ENCODE measurements at regions not wholly inside any gene's neighbourhood (a gene's known extent, or its start where the extent isn't known, plus 50 kb on each side); places are given as distances from the start of the nearest gene placed in this dataset.
A peak's percentile ranks its signal among the peaks of the same experiment; 100 is the strongest.

GRCh38 chr11:97140885-97141494 is 751.2 kb downstream of the JRKL start:
- TF ChIP-seq JUND (IDR thresholded peaks at IDR 0.05; ENCODE audit: low read depth) = no peak
- DNase-seq (ENCODE audit: low read depth in 1 of 2, low spot score in 1 of 2) = peak; percentile 21 to 74
- in situ Hi-C loops (cut with HindIII; ENCODE audit: low pct_unique_long_range_greater_than_20kb, low sequenced_read_pairs) = no loop called here

GRCh38 chr11:97143463-97143862 is 753.6 kb downstream of the JRKL start:
- DNase-seq (ENCODE audit: low read depth in 1 of 2, low spot score in 1 of 2) = no peak
- no peak for TF ChIP-seq JUND (IDR thresholded peaks at IDR 0.05; ENCODE audit: low read depth)
- in situ Hi-C loops (cut with HindIII; ENCODE audit: low pct_unique_long_range_greater_than_20kb, low sequenced_read_pairs) = no loop called here

- no peak for DNase-seq (ENCODE audit: low read depth in 1 of 2, low spot score in 1 of 2)
- in situ Hi-C loops (cut with HindIII; ENCODE audit: low pct_unique_long_range_greater_than_20kb, low sequenced_read_pairs) = no loop called here
Observed at GRCh38 chr11:97149741-97150140, 759.9 kb downstream of the JRKL start.

GRCh38 chr11:97157221-97157740 is 767.5 kb downstream of the JRKL start:
- in situ Hi-C loops (cut with HindIII; ENCODE audit: low pct_unique_long_range_greater_than_20kb, low sequenced_read_pairs) = no loop called here
- no peak for DNase-seq (ENCODE audit: low read depth in 1 of 2, low spot score in 1 of 2)
- no peak for TF ChIP-seq JUND (IDR thresholded peaks at IDR 0.05; ENCODE audit: low read depth)

More at GRCh38 chr11:97149741-97150140, 759.9 kb downstream of the JRKL start:
- TF ChIP-seq JUND (IDR thresholded peaks at IDR 0.05; ENCODE audit: low read depth) = no peak

- no peak for TF ChIP-seq JUND (IDR thresholded peaks at IDR 0.05; ENCODE audit: low read depth)
- DNase-seq (ENCODE audit: low read depth in 1 of 2, low spot score in 1 of 2) = no peak
- in situ Hi-C loops (cut with HindIII; ENCODE audit: low pct_unique_long_range_greater_than_20kb, low sequenced_read_pairs) = no loop called here
Observed at GRCh38 chr11:97158243-97158642, 768.4 kb downstream of the JRKL start.

GRCh38 chr11:97163631-97164191 is 773.9 kb downstream of the JRKL start:
- in situ Hi-C loops (cut with HindIII; ENCODE audit: low pct_unique_long_range_greater_than_20kb, low sequenced_read_pairs) = no loop called here
- no peak for DNase-seq (ENCODE audit: low read depth in 1 of 2, low spot score in 1 of 2)

GRCh38 chr11:97201743-97202612 is 812.2 kb downstream of the JRKL start:
- no peak for DNase-seq (ENCODE audit: low read depth in 1 of 2, low spot score in 1 of 2)
- no peak for TF ChIP-seq JUND (IDR thresholded peaks at IDR 0.05; ENCODE audit: low read depth)
- in situ Hi-C loops (cut with HindIII; ENCODE audit: low pct_unique_long_range_greater_than_20kb, low sequenced_read_pairs) = no loop called here

More at GRCh38 chr11:97163631-97164191, 773.9 kb downstream of the JRKL start:
- no peak for TF ChIP-seq JUND (IDR thresholded peaks at IDR 0.05; ENCODE audit: low read depth)

GRCh38 chr11:97202613-97203292 is 812.9 kb downstream of the JRKL start:
- in situ Hi-C loops (cut with HindIII; ENCODE audit: low pct_unique_long_range_greater_than_20kb, low sequenced_read_pairs) = no loop called here
- no peak for DNase-seq (ENCODE audit: low read depth in 1 of 2, low spot score in 1 of 2)
- TF ChIP-seq JUND (IDR thresholded peaks at IDR 0.05; ENCODE audit: low read depth) = no peak

- in situ Hi-C loops (cut with HindIII; ENCODE audit: low pct_unique_long_range_greater_than_20kb, low sequenced_read_pairs) = no loop called here
- no peak for TF ChIP-seq JUND (IDR thresholded peaks at IDR 0.05; ENCODE audit: low read depth)
- DNase-seq (ENCODE audit: low read depth in 1 of 2, low spot score in 1 of 2) = no peak
Observed at GRCh38 chr11:97218011-97218410, 828.2 kb downstream of the JRKL start.

- in situ Hi-C loops (cut with HindIII; ENCODE audit: low pct_unique_long_range_greater_than_20kb, low sequenced_read_pairs) = no loop called here
- TF ChIP-seq JUND (IDR thresholded peaks at IDR 0.05; ENCODE audit: low read depth) = no peak
- no peak for DNase-seq (ENCODE audit: low read depth in 1 of 2, low spot score in 1 of 2)
Observed at GRCh38 chr11:97223647-97224046, 833.8 kb downstream of the JRKL start.

- TF ChIP-seq JUND (IDR thresholded peaks at IDR 0.05; ENCODE audit: low read depth) = no peak
- in situ Hi-C loops (cut with HindIII; ENCODE audit: low pct_unique_long_range_greater_than_20kb, low sequenced_read_pairs) = no loop called here
- DNase-seq (ENCODE audit: low read depth in 1 of 2, low spot score in 1 of 2) = no peak
Observed at GRCh38 chr11:97224396-97224795, 834.6 kb downstream of the JRKL start.

- TF ChIP-seq JUND (IDR thresholded peaks at IDR 0.05; ENCODE audit: low read depth) = no peak
- no peak for DNase-seq (ENCODE audit: low read depth in 1 of 2, low spot score in 1 of 2)
- in situ Hi-C loops (cut with HindIII; ENCODE audit: low pct_unique_long_range_greater_than_20kb, low sequenced_read_pairs) = no loop called here
Observed at GRCh38 chr11:97225794-97226193, 836.0 kb downstream of the JRKL start.

Data from T47D (cell line).